ENCODE measurements at regions not wholly inside any gene's neighbourhood (a gene's known extent, or its start where the extent isn't known, plus 50 kb on each side); places are given as distances from the start of the nearest gene placed in this dataset.
"Not testable (repeated sequence)": the region's sequence is repeated elsewhere in the genome, so short reads cannot be mapped to it uniquely, and the experiment has no call there.

DNA sequence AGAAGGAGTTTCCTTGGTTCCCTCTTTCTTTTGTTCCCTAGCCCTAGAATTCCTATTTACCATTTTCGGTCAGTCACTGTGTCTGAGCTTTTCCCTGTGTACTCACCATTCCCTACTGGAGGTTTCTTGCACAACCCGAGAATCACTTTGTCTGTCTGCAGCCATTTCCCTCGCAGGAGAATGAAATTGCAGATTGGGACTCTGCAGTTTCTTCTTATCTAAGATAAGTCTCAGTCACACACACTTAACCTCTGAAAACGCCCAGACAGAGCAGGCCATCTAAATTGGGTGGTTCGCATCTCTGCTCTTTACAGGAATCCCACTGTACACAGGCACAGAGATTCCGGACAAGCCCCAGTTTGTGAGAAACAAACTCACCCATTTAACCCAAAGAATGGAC is 58.6 kb upstream of the CNTNAP2 start:
- no peaks in the 10 kb centered on the region for H3K4me1 Mint-ChIP-seq
- no peak overlapping the region for H3K27ac Mint-ChIP-seq
- H3K27me3 Mint-ChIP-seq, result no peaks in the 10 kb centered on the region

GRCh38 chr7:146054909-146055308 is 61.7 kb upstream of the CNTNAP2 start:
- no peaks in the 10 kb centered on the region for H3K27me3 Mint-ChIP-seq
- H3K36me3 Mint-ChIP-seq, result no peaks in the 10 kb centered on the region
- H3K4me3 Mint-ChIP-seq, result no peak overlapping the region
- no peak overlapping the region for H3K27ac Mint-ChIP-seq
- H3K4me1 Mint-ChIP-seq, result no peaks in the 10 kb centered on the region
- DNase-seq, result no peak
- no peaks in the 10 kb centered on the region for H3K9me3 Mint-ChIP-seq

More for the DNA sequence above, 58.6 kb upstream of the CNTNAP2 start:
- Mint-ChIP-seq H3K4me3 (no peak overlapping the region), H3K36me3 (no peaks in the 10 kb centered on the region), H3K9me3 (no peaks in the 10 kb centered on the region)
- DNase-seq, result no peak

GRCh38 chr7:146053492-146053891 is 63.1 kb upstream of the CNTNAP2 start:
- Mint-ChIP-seq H3K27ac (no peak overlapping the region), H3K9me3 (no peaks in the 10 kb centered on the region), H3K36me3 (no peaks in the 10 kb centered on the region), H3K4me3 (no peak overlapping the region), H3K4me1 (no peaks in the 10 kb centered on the region), H3K27me3 (no peaks in the 10 kb centered on the region)
- DNase-seq, result no peak

DNA sequence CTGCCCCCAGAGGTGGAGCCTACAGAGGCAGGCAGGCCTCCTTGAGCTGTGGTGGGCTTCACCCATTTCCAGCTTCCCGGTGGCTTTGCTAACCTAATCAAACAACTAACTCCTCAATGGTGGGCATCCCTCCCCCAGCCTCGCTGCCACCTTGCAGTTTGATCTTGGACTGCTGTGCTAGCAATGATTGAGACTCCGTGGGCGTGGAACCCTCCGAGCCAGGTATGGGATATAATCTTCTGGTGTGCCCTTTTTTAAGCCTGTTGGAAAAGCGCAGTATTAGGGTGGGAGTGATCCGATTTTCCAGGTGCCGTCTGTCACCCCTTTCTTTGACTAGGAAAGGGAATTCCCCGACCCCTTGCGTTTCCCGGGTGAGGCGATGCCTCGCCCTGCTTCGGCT is 73.3 kb upstream of the CNTNAP2 start:
- not testable (repeated sequence) for DNase-seq, H3K36me3 Mint-ChIP-seq, H3K4me1 Mint-ChIP-seq, H3K9me3 Mint-ChIP-seq, H3K27me3 Mint-ChIP-seq, H3K4me3 Mint-ChIP-seq, H3K27ac Mint-ChIP-seq

- no peaks in the 10 kb centered on the region for H3K4me1 Mint-ChIP-seq
- no peak for DNase-seq
- no peak overlapping the region for H3K27ac Mint-ChIP-seq
- peaks cover 3% of the 10 kb centered on the region for H3K9me3 Mint-ChIP-seq
- H3K27me3 Mint-ChIP-seq, result no peaks in the 10 kb centered on the region
- no peak overlapping the region for H3K4me3 Mint-ChIP-seq
- no peaks in the 10 kb centered on the region for H3K36me3 Mint-ChIP-seq
Measured at GRCh38 chr7:146028251-146028750, 88.3 kb upstream of the CNTNAP2 start.

DNA sequence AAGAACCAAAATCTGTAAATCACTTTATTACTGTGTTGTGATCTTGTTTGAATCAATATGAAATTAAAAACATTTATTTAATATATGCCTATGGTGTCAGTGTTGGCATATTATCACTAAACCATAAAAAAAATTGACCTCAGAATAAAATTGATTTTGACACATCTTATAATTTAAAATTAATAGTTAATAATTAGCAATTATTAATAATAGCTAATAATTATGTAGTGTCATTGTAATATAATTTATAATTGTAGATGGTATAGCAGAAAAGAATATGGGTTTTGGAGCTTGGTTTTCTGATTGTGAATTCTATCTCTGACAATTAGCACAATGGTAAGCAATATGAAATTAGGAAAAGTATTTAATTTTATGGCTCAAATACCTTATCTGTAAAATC is 89.4 kb upstream of the CNTNAP2 start:
- Mint-ChIP-seq H3K4me3 (no peak overlapping the region), H3K36me3 (no peaks in the 10 kb centered on the region), H3K4me1 (no peaks in the 10 kb centered on the region), H3K9me3 (peaks cover 3% of the 10 kb centered on the region), H3K27me3 (no peaks in the 10 kb centered on the region), H3K27ac (no peak overlapping the region)
- no peak for DNase-seq

DNA sequence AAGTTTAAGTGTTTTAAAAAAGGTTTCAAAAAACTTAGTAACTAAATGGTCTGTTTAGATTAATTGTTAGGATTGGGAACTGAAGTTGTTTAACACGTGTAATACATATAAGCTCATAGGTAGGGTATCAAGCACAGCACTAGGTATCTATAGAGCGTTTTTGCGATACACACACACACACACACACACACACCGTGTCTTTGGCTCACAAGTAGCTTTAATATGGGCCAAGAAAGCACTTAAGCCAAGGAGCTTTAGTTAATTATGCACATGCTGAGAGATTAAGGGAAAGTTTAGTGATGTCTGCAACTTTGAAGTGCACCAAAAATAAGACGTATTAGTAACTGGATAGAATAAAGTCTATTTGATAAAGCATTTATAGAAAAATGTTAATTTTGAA is 93.8 kb upstream of the CNTNAP2 start:
- Mint-ChIP-seq H3K4me3 (no peak overlapping the region), H3K4me1 (no peaks in the 10 kb centered on the region), H3K9me3 (peaks cover 5% of the 10 kb centered on the region), H3K36me3 (no peaks in the 10 kb centered on the region), H3K27ac (no peak overlapping the region), H3K27me3 (no peaks in the 10 kb centered on the region)
- no peak for DNase-seq

GRCh38 chr7:146019041-146020004 is 97.3 kb upstream of the CNTNAP2 start:
- H3K27me3 Mint-ChIP-seq, H3K27ac Mint-ChIP-seq, H3K4me3 Mint-ChIP-seq, H3K4me1 Mint-ChIP-seq, H3K9me3 Mint-ChIP-seq, DNase-seq, H3K36me3 Mint-ChIP-seq: not testable (repeated sequence)

- H3K36me3 Mint-ChIP-seq, H3K9me3 Mint-ChIP-seq, DNase-seq, H3K27me3 Mint-ChIP-seq, H3K4me1 Mint-ChIP-seq, H3K4me3 Mint-ChIP-seq, H3K27ac Mint-ChIP-seq: not testable (repeated sequence)
Measured at GRCh38 chr7:146017366-146017765, 99.2 kb upstream of the CNTNAP2 start.

GRCh38 chr7:146014154-146014553 is 102.4 kb upstream of the CNTNAP2 start:
- not testable (repeated sequence) for H3K27ac Mint-ChIP-seq, H3K27me3 Mint-ChIP-seq, H3K9me3 Mint-ChIP-seq, DNase-seq, H3K36me3 Mint-ChIP-seq, H3K4me3 Mint-ChIP-seq, H3K4me1 Mint-ChIP-seq

DNA sequence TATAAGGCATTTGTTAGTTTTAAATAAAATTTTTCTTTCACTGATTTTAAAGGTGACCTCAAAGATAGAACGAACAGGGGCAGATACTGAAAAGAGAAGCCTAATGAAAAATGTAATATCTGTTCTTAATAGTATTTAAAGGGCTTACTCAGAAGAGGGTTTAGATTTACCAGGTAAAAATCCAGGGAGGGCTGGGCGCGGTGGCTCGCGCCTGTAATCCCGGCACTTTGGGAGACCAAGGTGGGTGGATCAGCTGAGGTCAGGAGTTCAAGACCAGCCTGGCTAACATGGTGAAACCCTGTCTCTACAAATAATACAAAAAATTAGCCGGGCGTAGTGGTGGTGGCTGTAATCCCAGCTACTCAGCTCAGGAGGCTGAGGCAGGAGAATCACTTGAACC is 108.3 kb upstream of the CNTNAP2 start:
- H3K4me3 Mint-ChIP-seq, result no peak overlapping the region

GRCh38 chr7:146004805-146005204 is 111.8 kb upstream of the CNTNAP2 start:
- Mint-ChIP-seq H3K36me3 (no peaks in the 10 kb centered on the region), H3K9me3 (peaks cover 5% of the 10 kb centered on the region), H3K27ac (no peak overlapping the region), H3K4me1 (no peaks in the 10 kb centered on the region), H3K4me3 (no peak overlapping the region), H3K27me3 (no peaks in the 10 kb centered on the region)
- DNase-seq, result no peak

More for the DNA sequence above, 108.3 kb upstream of the CNTNAP2 start:
- H3K27ac Mint-ChIP-seq, result no peak overlapping the region
- H3K9me3 Mint-ChIP-seq, result peaks cover 1% of the 10 kb centered on the region
- DNase-seq, result no peak
- no peaks in the 10 kb centered on the region for H3K27me3 Mint-ChIP-seq
- H3K36me3 Mint-ChIP-seq, result no peaks in the 10 kb centered on the region
- H3K4me1 Mint-ChIP-seq, result no peaks in the 10 kb centered on the region

DNA sequence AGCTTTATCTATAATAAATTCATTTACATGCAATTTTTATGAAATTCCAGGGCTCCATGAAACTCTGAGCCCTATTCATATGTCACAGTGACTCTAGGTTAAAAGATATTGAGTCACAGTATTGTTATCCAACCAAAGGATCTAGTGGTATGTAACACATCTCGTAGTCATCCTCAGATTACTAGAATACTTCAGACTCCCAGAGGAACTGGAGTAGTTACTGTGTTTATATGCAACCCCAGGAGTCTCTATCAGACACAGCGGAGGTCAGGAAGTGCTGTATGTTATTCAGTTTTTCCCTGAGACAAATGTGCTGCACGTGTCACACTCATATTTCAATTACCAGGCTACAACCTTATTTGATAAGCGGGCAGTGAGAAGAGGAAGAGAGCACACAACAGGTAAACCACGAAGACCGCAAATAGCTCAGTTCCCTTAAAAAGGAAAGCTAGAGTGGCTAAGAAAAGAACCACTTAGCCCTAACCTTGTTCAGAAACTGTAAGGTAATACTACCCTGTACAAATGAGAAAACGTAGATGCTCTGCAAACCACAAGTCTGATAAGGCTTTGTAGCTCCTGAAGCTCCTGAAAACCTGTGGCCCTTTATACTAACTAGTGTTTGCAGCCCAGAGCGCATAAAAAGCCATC is 114.0 kb upstream of the CNTNAP2 start:
- peaks cover 5% of the 10 kb centered on the region for H3K9me3 Mint-ChIP-seq
- no peak for DNase-seq
- H3K27ac Mint-ChIP-seq, result no peak overlapping the region
- H3K4me1 Mint-ChIP-seq, result no peaks in the 10 kb centered on the region
- H3K27me3 Mint-ChIP-seq, result no peaks in the 10 kb centered on the region
- no peaks in the 10 kb centered on the region for H3K36me3 Mint-ChIP-seq
- H3K4me3 Mint-ChIP-seq, result no peak overlapping the region

DNA sequence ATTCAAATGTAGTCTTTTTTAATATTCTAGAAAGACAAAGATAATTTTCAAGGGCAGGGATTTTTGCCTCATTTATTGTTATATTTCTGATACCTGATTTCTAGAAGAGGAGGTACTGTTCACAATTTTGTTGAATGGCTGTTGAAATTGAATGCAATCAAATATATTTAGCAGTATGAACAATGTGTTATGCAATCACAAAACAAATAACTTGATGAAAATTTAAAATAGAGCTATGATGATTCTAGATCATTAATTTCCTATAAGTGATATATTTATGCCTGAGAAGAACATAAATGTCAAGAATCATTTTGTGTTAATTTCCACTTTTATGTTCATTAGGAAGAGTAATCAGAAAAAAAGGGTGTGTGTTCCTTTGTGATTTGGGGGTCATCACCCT is 114.6 kb upstream of the CNTNAP2 start:
- no peak for DNase-seq
- Mint-ChIP-seq H3K27ac (no peak overlapping the region), H3K4me1 (no peaks in the 10 kb centered on the region), H3K9me3 (peaks cover 5% of the 10 kb centered on the region), H3K4me3 (no peak overlapping the region), H3K36me3 (no peaks in the 10 kb centered on the region), H3K27me3 (no peaks in the 10 kb centered on the region)

GRCh38 chr7:146000882-146001281 is 115.7 kb upstream of the CNTNAP2 start:
- no peak for DNase-seq
- Mint-ChIP-seq H3K27me3 (no peaks in the 10 kb centered on the region), H3K4me1 (no peaks in the 10 kb centered on the region), H3K4me3 (no peak overlapping the region), H3K36me3 (no peaks in the 10 kb centered on the region), H3K9me3 (peaks cover 5% of the 10 kb centered on the region), H3K27ac (no peak overlapping the region)

- Mint-ChIP-seq H3K4me3 (no peak overlapping the region), H3K27me3 (no peaks in the 10 kb centered on the region), H3K9me3 (peaks cover 3% of the 10 kb centered on the region)
Measured at GRCh38 chr7:145989469-145989868, 127.1 kb upstream of the CNTNAP2 start.

More at GRCh38 chr7:145989469-145989868, 127.1 kb upstream of the CNTNAP2 start:
- Mint-ChIP-seq H3K4me1 (no peaks in the 10 kb centered on the region), H3K27ac (no peak overlapping the region), H3K36me3 (no peaks in the 10 kb centered on the region)
- no peak for DNase-seq

Measured in activated naive CD8-positive, alpha-beta T cell treated with anti-CD3 and anti-CD28 coated beads for 36 hours (primary cell).